ENCODE measurements at regions not wholly inside any gene's neighbourhood (a gene's known extent, or its start where the extent isn't known, plus 50 kb on each side); places are given as distances from the start of the nearest gene placed in this dataset.

DNA sequence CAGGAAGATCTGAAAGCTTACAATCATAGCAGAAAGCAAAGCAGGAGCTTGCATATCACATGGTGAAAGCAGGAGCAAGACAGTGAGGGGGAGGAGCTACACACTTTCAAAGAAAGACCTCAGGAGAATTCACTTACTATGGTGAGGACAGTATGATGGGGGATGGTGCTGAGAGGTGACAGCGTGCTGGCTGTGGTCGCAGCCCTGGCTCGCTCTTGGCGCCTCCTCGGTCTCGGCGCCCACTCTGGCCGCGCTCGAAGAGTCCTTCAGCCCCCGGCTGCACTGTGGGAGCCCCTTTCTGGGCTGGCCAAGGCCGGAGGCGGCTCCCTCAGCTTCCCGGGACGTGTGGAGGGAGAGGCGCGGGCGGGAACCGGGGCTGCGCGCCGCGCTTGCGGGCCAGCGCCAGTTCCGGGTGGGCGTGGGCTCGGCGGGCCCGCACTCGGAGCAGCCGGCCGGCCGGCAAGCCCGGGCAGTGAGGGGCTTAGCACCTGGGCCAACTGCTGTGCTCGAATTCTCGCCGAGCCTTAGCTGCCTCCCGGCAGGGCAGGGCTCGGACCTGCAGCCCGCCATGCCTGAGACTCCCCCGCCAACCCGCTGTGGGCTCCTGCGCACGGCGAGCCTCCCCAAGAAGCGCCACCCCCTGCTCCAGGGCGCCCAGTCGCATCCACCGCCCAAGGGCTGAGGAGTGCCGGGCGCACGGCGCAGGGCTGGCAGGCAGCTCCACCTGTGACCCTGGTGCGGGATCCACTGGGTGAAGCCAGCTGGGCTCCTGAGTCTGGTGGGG is 131.9 kb upstream of the SPATS2L start:
- TF ChIP-seq, protein P1, sequence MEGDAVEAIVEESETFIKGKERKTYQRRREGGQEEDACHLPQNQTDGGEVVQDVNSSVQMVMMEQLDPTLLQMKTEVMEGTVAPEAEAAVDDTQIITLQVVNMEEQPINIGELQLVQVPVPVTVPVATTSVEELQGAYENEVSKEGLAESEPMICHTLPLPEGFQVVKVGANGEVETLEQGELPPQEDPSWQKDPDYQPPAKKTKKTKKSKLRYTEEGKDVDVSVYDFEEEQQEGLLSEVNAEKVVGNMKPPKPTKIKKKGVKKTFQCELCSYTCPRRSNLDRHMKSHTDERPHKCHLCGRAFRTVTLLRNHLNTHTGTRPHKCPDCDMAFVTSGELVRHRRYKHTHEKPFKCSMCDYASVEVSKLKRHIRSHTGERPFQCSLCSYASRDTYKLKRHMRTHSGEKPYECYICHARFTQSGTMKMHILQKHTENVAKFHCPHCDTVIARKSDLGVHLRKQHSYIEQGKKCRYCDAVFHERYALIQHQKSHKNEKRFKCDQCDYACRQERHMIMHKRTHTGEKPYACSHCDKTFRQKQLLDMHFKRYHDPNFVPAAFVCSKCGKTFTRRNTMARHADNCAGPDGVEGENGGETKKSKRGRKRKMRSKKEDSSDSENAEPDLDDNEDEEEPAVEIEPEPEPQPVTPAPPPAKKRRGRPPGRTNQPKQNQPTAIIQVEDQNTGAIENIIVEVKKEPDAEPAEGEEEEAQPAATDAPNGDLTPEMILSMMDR (conservative IDR thresholded peaks at IDR 0.05; ENCODE audit: low read depth, low read length): no peak
- no peak for TF ChIP-seq EZH2 (IDR thresholded peaks at IDR 0.05; ENCODE audit: borderline replicate concordance, low read depth, low read length, poor library complexity, severe bottlenecking)

Measured in A673 (cell line).